HEK293 (cell line): ENCODE measurements at regions not wholly inside any gene's neighbourhood (a gene's known extent, or its start where the extent isn't known, plus 50 kb on each side); places are given as distances from the start of the nearest gene placed in this dataset.

Experiments used
- CTCF ChIP-seq: fragments of 450-650 bp; formaldehyde crosslinking; IDR thresholded peaks from 2 replicates; pipeline ENCODE4 v1.5.1; 2016; ENCODE audit warnings: missing biosample characterization, missing genetic modification characterization
- ZEB2 ChIP-seq: fragments of 450-650 bp; formaldehyde crosslinking; IDR thresholded peaks from 2 replicates; pipeline ENCODE4 v1.5.1; 2016; ENCODE audit warnings: missing biosample characterization, missing genetic modification characterization
- ZNF132 ChIP-seq: fragments of 450-650 bp; formaldehyde crosslinking; IDR thresholded peaks from 2 replicates; pipeline ENCODE4 v1.5.1; 2017; ENCODE audit warnings: missing biosample characterization, missing genetic modification characterization, borderline replicate concordance
- ZNF138 ChIP-seq: fragments of 450-650 bp; formaldehyde crosslinking; IDR thresholded peaks from 2 replicates; pipeline ENCODE4 v1.5.1; 2016; ENCODE audit warnings: missing biosample characterization, missing genetic modification characterization, borderline replicate concordance
- ZNF366 ChIP-seq: fragments of 450-650 bp; formaldehyde crosslinking; conservative IDR thresholded peaks from 2 replicates; pipeline ENCODE4 v1.5.1; 2016; ENCODE audit warnings: missing biosample characterization, missing genetic modification characterization
- ZNF561 ChIP-seq: fragments of 450-650 bp; IDR thresholded peaks from 2 replicates; pipeline ENCODE4 v1.5.1; 2018; ENCODE audit warnings: missing biosample characterization, missing genetic modification characterization, borderline replicate concordance

- no peak for TF ChIP-seq ZNF138 (tag by site-specific recombination)
- no peak for TF ChIP-seq CTCF (tag by site-specific recombination)
- TF ChIP-seq ZEB2 (tag by site-specific recombination) = no peak
- TF ChIP-seq ZNF561 (tag by site-specific recombination) = no peak
- no peak for TF ChIP-seq ZNF132
- no peak for TF ChIP-seq ZNF366 (tag by site-specific recombination)
These were observed 93.0 kb upstream of the DOK5 start for GRCh38 chr20:54382419-54382818.
